HG03558 (cell line): ENCODE measurements at regions not wholly inside any gene's neighbourhood (a gene's known extent, or its start where the extent isn't known, plus 50 kb on each side); places are given as distances from the start of the nearest gene placed in this dataset.

Experiments
- ATAC-seq: cut with Tn5 transposase; IDR thresholded peaks from one replicate; pipeline ENCODE4 v1.9.1; 2021; ENCODE audit warnings: moderate number of reproducible peaks; ENCODE audit not compliant: unreplicated experiment; ENCODE audit errors: extremely low read depth

DNA sequence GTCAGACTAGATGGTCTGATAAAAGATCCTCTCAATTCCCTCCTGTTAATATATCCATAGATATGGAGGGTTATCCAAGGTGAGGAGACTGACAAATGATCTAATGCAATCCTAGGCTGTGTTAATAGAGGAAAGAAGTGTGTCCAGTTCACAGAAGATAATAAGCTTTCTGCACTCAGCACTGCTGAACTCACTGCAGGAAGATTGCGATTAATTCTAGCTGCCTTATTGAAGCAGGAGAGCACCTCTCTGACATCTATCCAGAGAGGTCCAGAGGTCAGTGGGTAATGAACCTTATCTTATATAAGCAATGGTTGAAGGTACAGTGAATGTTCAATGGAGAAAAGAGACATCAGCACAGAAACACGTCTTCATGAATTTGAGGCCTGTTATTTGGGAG is 75.9 kb upstream of the SLC10A2 start:
- ATAC-seq: no peak

GRCh38 chr13:103140001-103140671 is 73.9 kb upstream of the SLC10A2 start:
- ATAC-seq: peak; percentile 87

- ATAC-seq: peak; percentile 52
Observed at GRCh38 chr13:103134271-103134670, 68.1 kb upstream of the SLC10A2 start.

DNA sequence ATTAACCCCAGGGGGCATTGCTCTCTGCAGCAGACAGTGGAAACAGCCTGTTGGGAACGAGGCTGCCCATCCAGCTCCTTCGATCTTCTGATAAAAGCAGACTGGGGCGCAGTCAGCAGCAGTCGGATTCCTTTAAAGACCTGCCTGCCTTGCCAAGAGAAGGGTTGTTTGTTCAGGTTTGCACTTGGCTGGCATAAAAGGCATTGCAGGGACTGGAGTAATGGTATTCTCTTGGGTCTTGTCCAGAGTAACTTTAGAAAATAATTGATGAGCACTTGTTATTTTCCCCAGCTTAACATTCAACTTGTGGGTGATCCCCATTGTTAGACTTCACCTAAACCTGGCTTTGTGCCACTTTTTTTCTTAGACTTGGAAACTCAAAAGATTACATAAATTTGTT is 67.3 kb upstream of the SLC10A2 start:
- ATAC-seq: no peak

DNA sequence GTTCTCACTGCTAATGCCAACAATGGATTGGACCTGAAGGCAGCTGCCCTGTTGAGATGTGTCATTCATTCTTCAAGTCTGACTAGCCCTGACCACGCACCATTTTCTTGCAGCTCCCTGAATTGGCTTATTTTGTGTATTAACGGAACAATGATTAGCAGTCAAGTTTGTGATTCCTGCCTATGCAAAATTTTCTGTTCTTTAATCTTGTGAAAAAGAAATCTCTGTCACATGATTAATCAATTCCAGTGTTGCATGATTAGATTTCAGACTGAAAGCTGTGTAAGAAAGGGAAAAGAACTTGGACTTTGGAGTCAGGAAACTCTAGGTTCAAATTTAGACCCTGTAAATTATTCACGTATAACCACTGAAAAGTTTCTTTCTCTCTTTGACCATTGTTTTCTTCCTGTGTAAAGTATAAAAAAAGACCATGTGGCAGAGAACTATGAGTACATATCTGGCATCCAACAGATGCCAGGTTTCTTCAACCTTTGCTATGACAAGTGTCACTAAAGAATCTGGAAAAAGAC is 64.5 kb upstream of the SLC10A2 start:
- peak; percentile 70 for ATAC-seq

DNA sequence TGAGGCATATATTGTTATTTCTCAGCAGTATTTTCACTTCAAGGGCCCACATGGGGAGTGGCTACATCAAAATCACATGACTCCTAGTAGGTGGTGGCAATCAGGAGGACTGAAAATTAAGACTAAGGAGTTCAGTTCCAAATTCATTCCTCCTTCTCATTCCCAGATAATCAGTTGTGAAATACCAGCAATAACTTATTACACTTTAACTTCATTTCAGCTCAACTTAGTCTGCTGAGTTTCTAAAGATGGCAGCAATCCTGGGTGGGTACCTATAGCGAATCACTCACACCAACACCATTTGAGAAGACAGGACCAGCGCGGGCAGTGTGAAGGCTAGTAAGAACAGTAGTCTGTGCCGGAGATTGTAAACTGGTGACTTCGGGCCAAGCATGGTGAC is 63.9 kb upstream of the SLC10A2 start:
- ATAC-seq: no peak
